Inflammatory macrophage (primary cell): ENCODE measurements at regions not wholly inside any gene's neighbourhood (a gene's known extent, or its start where the extent isn't known, plus 50 kb on each side); places are given as distances from the start of the nearest gene placed in this dataset.

Experiments used
- DNase-seq, 2 donors: peaks; one replicate each; pipeline ENCODE4 v3.0.0-alpha.2; 2020 to 2022

- no peak for DNase-seq
These were observed 530.3 kb upstream of the KLF4 start for GRCh38 chr9:108019821-108020220.

- peak in 1 of 2 donors; percentile 13 for DNase-seq
These were observed 528.1 kb upstream of the KLF4 start for GRCh38 chr9:108017671-108018070.

DNA sequence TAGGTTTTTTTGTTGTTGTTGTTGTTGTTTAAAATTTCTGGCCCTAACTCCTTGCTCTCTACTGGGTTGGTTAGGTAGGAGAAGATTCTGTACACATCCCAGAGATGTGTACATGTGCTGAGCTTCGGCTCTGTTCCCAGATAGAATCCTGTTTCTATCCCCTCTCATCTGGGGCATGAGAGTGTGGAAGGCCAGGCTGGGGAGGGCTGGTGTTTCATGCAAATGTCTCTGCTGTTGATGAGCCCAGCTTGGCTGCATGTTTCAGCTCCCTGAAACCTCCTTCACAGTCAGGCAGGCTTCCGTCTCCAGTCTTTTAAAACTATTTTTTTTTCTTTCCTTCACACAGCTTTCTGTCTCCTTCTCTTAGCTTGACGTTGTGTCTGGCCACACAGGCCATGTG lies 526.9 kb upstream of the KLF4 start:
- no peak for DNase-seq

DNA sequence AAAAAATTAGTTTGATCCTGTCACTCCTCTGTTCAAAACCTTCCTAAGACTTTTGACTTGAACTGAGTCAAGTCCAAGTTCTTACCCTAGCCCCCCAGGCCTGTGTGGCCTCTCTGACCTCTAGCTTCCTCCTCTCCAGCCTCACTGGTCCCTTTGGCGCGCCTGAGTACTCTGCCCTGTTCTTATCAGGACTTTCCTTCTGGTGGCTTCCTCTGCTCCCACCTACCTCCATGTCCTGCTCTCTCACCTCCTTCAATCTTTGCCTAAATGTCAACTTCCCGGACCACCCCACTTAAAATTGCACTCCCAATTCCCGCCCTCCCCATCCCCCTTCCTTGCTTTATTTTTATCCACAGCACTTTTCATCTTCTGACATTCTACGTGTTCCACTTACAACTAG lies 526.1 kb upstream of the KLF4 start:
- no peak for DNase-seq

GRCh38 chr9:108014353-108014752 lies 524.8 kb upstream of the KLF4 start:
- no peak for DNase-seq

DNA sequence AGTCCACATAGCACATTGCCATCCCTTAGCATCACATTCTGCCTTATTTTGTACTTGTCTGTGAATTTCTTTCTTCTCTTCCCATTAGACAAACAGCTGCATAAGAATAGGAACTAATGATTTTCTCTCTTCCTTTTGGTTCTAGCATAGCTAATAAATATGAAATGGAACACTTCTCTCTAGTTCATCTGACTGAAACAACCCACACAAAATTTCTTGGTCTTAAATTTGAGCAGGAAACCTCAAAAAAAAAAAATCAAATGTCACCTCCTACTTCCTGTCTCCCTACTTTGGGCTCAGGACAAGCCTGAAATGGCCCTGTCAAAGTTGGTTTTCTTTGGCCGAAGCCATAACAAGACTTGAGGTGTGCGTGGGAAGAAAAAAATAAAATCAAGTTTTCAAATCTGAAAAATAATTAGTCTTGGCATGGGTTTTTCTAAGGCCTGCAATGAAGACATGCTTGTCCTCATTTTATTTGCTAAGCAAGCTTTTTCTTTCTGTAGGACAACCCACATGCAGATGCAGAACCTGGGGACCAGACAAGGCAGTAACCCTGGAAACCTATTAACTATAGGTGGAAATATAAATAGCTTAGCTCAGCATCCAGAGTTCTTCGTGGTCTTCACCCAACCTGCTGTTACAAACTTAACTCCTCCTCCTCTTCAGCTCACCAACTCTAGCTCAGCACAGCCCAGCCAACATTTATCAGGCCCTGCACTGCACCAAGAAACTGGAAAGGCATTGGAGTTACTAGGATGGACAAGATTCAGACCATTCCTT lies 523.5 kb upstream of the KLF4 start:
- peak; percentile 29 to 34 for DNase-seq

DNA sequence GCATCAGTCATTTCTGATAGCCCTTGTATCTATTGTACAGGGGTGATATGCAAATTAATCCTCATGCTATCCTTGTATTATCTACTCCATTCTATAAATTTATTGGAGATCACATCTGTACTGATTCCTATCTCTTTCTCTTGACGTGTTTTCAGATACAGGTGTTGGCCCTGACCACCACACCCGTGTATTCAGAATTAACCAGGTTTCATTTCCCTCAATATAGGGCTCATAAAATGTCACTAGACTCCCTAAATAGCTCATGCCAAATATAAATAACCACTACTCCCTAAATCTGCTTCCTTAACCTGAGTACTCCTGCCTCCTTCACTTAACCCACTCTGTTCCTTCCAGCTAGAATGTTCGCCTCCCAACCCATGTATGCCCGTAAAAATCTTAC lies 522.8 kb upstream of the KLF4 start:
- DNase-seq: no peak

GRCh38 chr9:108003526-108003925 lies 514.0 kb upstream of the KLF4 start:
- DNase-seq: no peak

GRCh38 chr9:108002371-108002956 lies 512.9 kb upstream of the KLF4 start:
- DNase-seq: peak; percentile 74 to 81

- no peak for DNase-seq
These were observed 511.7 kb upstream of the KLF4 start for GRCh38 chr9:108001237-108001636.

DNA sequence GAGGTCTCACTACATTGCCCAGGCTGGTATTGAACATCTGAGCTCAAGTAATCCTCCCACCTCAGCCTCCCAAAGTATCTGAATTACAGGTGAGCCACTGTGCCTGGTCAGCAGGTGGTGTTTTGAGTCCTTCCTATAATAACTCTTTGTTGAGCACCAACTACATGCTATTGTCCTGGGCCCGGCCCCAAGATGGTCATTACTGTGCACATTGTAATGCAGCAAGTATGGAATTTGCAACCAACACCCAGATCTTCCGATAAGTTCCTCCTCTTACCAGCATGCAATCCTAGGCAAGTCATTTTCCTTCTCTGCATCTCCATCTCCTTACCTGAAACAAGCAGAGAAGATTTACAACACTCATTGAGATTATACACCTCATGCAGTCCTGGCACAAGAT lies 510.3 kb upstream of the KLF4 start:
- no peak for DNase-seq

GRCh38 chr9:107999011-107999410 lies 509.4 kb upstream of the KLF4 start:
- no peak for DNase-seq

DNA sequence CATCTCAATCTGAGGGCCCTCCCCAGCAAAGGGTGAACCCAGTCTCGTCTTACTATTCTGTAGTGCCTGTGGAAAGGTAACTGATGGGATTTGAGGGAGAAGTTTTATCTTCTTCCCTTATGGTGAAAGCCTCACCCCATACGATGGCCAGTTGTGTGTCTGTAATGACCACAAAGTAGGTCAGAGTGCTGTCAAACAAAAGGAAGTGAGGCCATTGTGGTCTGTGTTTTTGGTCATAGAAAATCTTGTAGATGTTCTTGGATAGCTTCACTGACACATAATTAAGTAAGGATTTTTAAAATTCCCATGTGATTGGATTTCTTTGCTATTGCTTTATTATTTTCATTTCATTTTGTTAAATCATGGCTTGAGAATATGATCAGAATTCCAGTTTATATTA lies 505.1 kb upstream of the KLF4 start:
- peak; percentile 47 to 54 for DNase-seq

DNA sequence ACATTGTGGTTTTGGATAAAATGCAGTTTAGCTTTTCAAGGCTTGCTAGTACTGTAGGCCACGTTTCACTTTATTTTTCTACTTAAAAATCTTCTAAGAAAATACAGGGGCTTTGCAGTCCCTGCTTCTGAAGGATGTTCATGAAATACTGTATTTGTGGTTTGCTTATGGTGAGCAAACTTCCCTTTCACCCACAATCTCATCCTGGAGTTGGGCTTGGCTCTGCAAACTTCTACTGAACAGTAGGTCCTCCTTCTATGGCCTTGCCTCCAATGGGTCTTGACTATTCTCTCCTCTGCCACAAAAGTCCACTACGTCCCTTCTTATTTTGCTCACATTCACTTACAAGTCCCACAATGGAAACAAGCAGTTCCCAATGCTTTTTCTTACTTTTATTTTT lies 502.7 kb upstream of the KLF4 start:
- DNase-seq: peak; percentile 65 to 67

- no peak for DNase-seq
These were observed 502.0 kb upstream of the KLF4 start for GRCh38 chr9:107991581-107991980.

GRCh38 chr9:107989544-107989943 lies 500.0 kb upstream of the KLF4 start:
- DNase-seq: peak; percentile 88 to 97

DNA sequence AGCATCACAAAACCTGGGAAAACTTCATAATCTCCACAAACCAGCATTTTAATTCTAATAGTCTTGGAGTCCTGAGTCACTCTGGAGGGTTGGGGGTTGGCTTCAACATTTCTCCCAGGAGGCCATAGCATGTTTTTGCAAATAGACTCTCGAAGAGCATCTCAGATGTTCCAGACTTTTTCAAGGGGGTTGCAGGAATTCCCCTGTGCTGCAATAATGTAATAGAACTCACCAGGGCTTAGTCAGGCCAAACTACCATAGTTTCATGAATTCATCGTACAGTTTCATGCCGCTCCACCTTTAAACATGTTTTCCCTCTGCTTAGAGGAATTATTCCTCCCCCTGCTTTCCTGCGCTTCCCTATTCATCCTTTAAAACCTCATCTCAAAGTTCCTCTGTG lies 499.5 kb upstream of the KLF4 start:
- DNase-seq: no peak

- no peak for DNase-seq
These were observed 495.4 kb upstream of the KLF4 start for GRCh38 chr9:107984956-107985355.

- no peak for DNase-seq
These were observed 494.2 kb upstream of the KLF4 start for GRCh38 chr9:107983762-107984161.

DNA sequence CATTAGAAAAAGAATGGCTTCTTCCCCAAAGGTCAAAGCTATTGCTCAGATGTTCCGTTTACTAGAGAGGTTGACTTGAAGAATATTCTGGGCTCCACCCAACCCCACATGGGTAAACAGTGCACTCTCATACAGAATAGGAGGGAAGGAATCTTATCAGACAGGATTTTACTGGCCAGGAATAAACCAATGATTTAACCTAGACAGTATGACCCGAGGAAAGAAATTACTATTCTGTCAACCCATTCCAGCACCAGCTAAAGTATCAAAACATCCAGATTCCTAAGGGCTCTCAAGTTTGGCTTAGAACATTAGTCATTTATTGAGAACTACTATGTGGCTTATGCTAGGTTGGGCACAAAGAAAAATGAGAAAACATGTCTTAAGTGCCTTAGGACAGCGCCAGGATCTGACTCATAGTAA lies 493.6 kb upstream of the KLF4 start:
- DNase-seq: peak in 1 of 2 donors; percentile 34

DNA sequence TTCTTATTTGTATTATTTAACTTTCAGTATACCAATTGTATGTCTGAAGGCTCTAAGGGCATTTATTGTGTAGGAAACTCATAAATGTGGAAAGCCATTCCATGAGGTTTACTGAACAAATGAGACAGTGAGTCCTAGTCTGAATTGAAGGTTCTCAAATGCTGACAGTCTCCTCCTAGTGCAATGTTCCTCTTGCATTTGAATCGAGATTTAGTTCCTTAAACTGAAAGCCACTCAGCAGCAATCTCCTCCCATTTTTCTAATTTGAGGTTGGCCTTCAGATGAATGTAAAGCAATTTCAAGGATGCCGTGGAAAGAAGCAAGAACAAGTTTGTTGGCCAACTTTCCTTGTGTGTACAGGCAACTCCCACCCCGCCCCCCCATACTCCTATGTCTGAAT lies 493.2 kb upstream of the KLF4 start:
- DNase-seq: peak; percentile 67 to 76

DNA sequence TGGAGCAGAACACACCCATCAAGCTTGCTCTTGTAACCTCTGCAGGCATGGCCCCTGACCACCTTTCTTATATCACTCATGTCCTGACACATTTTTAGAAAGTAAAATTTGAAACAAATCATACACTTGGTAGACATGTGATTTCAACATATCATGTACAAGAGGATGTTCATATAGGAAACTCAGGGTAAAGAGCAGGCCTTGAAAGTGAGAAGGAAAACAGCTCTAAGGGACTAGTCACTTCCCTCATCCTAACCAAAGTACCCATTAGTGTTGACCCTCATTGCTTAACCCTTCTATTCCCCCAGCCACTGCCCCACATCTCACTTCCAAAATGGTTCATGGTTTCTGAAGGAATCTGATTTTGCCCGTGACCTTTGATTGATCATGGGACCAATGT lies 492.4 kb upstream of the KLF4 start:
- DNase-seq: peak in 1 of 2 donors; percentile 48

- DNase-seq: no peak
These were observed 491.4 kb upstream of the KLF4 start for GRCh38 chr9:107980984-107981383.

DNA sequence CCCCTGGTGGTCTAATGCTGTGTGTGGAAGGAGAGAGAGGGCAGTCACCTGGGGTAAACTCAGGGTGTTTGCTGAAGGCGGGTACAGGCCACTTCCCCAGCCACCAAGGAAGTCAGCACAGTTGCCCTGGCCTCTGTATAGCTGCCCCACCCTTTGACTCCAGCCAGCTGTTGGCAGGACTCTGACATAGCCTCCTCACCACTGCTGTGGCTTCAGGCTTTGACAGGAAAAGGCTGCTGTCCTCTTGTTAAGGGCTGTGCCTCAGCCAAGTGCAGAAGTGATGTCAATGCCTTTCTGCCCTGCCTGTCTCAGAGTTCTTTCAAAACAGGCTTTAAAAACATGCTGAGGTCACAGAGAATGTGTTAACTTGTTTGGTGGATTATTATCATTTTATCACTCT lies 487.2 kb upstream of the KLF4 start:
- DNase-seq: peak; percentile 53 to 85
